Esophagus (tissue), 2 donors: ENCODE measurements at regions not wholly inside any gene's neighbourhood (a gene's known extent, or its start where the extent isn't known, plus 50 kb on each side); places are given as distances from the start of the nearest gene placed in this dataset.
"Not testable (repeated sequence)": the region's sequence is repeated elsewhere in the genome, so short reads cannot be mapped to it uniquely, and the experiment has no call there.

Experiments used
- H3K27ac ChIP-seq, 2 donors: one replicate each; pipeline ENCODE4 v1.5.1; 2013; ENCODE audit warnings: low read depth in 2 of 2, mild to moderate bottlenecking in 2 of 2, inconsistent platforms in 1 of 2, low read length in 1 of 2, moderate library complexity in 1 of 2
- H3K27me3 ChIP-seq, 2 donors: one replicate each; pipeline ENCODE4 v1.6.1; 2013; ENCODE audit warnings: low read length in 2 of 2, control low read depth in 1 of 2, mild to moderate bottlenecking in 1 of 2; ENCODE audit not compliant: insufficient read depth in 2 of 2, control insufficient read depth in 1 of 2
- H3K36me3 ChIP-seq, 2 donors: one replicate each; pipeline ENCODE4 v1.6.1; 2013; ENCODE audit warnings: low read length in 1 of 2; ENCODE audit not compliant: control insufficient read depth in 2 of 2, insufficient read depth in 2 of 2
- H3K4me1 ChIP-seq, 2 donors: one replicate each; pipeline ENCODE4 v1.6.1; 2013; ENCODE audit warnings: low read length in 1 of 2; ENCODE audit not compliant: control insufficient read depth in 2 of 2, insufficient read depth in 2 of 2
- H3K4me3 ChIP-seq, 2 donors: one replicate each; pipeline ENCODE4 v1.5.1; 2013; ENCODE audit warnings: low read length in 2 of 2, mild to moderate bottlenecking in 2 of 2, low read depth in 1 of 2, moderate library complexity in 1 of 2
- H3K9me3 ChIP-seq, 2 donors: one replicate each; pipeline ENCODE4 v1.6.1; 2013; ENCODE audit warnings: mild to moderate bottlenecking in 2 of 2, low read depth in 1 of 2, low read length in 1 of 2, moderate library complexity in 1 of 2; ENCODE audit not compliant: control insufficient read depth in 2 of 2, insufficient read depth in 1 of 2
- WGBS, 2 donors: extraction: QIAGEN DNeasy Blood & Tissue Kit; methylation state at CpG; one replicate each; pipeline ENCODE4 v1.1.7; 2013; 5-methylcytosine and 5-hydroxymethylcytosine counted together
- donor health status: healthy with polysubstance abuse.
- donor health status: Bipolar disorder and iron deficiency.

DNA sequence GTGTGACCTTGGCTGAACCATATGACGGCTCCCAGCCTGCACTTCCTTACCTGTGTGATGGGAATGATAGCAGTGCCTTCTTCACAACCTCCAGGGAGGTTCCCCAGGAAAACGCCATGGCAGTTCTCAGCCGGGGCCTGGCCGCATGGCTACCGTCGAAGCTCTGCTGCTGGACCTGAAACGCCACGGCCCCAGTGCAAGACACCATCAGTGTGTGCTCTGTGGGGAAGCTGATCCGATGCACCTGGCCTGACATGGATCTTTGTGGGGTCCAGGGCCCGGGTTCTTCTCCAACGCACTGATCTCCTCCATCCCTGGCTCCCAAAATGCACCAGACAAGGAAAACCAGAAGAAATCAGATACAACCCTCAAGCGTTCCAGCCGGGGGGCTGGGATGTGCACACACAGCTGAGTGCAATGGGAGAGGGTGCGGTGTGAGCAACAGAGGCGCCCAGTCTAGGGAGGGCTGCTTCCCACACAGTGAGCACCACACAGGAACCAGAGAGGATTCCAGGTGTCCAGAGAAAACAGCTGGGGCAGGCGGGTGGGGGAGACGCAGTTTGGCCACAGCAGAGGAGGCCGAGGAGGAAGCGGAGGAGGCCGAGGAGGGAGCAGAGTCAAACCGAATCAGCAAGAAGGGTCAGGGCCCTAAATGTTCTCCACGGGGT is 54.3 kb upstream of the ZNF469 start:
- Histone ChIP-seq H3K27ac (no peak overlapping the region), H3K4me3 (no peak overlapping the region), H3K9me3 (no peaks in the 10 kb centered on the region), H3K36me3 (no peaks in the 10 kb centered on the region), H3K4me1 (peaks cover 3 to 10% of the 10 kb centered on the region in 2 donors), H3K27me3 (no peaks in the 10 kb centered on the region)
- 86 to 88% methylated on average over 22 of the region's 22 CpGs for WGBS, 2 donors

- 83 to 84% methylated on average over 25 of the region's 25 CpGs for WGBS, 2 donors
Measured at GRCh38 chr16:88329726-88330700, 52.7 kb upstream of the ZNF469 start.

GRCh38 chr16:88330971-88331890 is 51.5 kb upstream of the ZNF469 start:
- WGBS, 2 donors = 95 to 97% methylated on average over 15 of the region's 15 CpGs
- H3K4me1 ChIP-seq = peaks cover 5 to 10% of the 10 kb centered on the region in 2 donors
- no peak overlapping the region for H3K27ac ChIP-seq
- H3K9me3 ChIP-seq = no peaks in the 10 kb centered on the region
- H3K36me3 ChIP-seq = peaks cover 0 to 2% of the 10 kb centered on the region in 2 donors
- H3K4me3 ChIP-seq = no peak overlapping the region
- no peaks in the 10 kb centered on the region for H3K27me3 ChIP-seq

More at GRCh38 chr16:88329726-88330700, 52.7 kb upstream of the ZNF469 start:
- Histone ChIP-seq H3K9me3 (no peaks in the 10 kb centered on the region), H3K27me3 (no peaks in the 10 kb centered on the region), H3K4me1 (peaks cover 5 to 10% of the 10 kb centered on the region in 2 donors), H3K27ac (no peak overlapping the region), H3K36me3 (no peaks in the 10 kb centered on the region), H3K4me3 (no peak overlapping the region)

GRCh38 chr16:88331989-88332920 is 50.5 kb upstream of the ZNF469 start:
- peaks cover 5 to 10% of the 10 kb centered on the region in 2 donors for H3K4me1 ChIP-seq
- 38 to 48% methylated on average over 23 of the region's 23 CpGs for WGBS, 2 donors
- peaks cover 0 to 3% of the 10 kb centered on the region in 2 donors for H3K9me3 ChIP-seq
- H3K36me3 ChIP-seq = peaks cover 0 to 2% of the 10 kb centered on the region in 2 donors
- H3K4me3 ChIP-seq = no peak overlapping the region
- H3K27ac ChIP-seq = no peak overlapping the region
- H3K27me3 ChIP-seq = no peaks in the 10 kb centered on the region

DNA sequence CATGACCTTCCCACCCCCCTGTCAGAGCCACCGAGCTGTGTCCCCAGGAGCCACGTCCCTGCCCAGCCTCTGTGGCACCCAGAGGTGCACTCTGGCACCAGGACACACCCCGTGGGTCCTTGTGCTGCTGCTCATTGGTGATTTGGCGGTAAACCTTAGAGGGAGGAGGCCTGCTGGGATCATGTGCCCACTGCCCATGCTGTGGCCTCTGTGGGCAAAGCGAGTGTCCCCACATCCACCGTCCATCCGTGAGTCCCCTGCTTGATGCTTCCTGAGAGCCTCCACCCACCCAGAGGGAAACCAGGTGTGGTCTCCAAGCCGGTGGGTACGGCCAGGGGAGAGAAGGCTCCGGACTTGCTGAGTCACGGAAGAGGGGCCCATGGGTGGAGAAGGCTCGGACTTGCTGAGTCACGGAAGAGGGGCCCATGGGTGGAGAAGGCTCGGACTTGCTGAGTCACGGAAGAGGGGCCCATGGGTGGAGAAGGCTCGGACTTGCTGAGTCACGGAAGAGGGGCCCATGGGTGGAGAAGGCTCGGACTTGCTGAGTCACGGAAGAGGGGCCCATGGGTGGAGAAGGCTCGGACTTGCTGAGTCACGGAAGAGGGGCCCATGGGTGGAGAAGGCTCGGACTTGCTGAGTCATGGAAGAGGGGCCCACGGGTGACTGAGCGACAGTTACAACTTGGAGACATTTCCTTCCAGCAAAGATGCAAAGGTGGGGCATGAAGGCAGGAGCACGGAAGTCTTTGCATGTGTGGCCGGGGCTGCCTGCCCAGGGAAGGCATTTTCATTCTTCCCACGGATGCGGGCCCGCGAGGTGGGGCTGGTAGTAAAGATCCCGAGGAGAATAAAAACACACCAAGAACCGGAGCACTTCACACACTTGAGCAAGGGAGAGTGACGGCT is 49.6 kb upstream of the ZNF469 start:
- H3K9me3 ChIP-seq, H3K27ac ChIP-seq, H3K4me3 ChIP-seq, H3K36me3 ChIP-seq, H3K4me1 ChIP-seq, H3K27me3 ChIP-seq: not testable (repeated sequence)
- 40 to 47% methylated on average over 25 to 27 of the region's 33 CpGs for WGBS, 2 donors
